ENCODE measurements at regions not wholly inside any gene's neighbourhood (a gene's known extent, or its start where the extent isn't known, plus 50 kb on each side); places are given as distances from the start of the nearest gene placed in this dataset.
"Not testable (repeated sequence)": the region's sequence is repeated elsewhere in the genome, so short reads cannot be mapped to it uniquely, and the experiment has no call there.

GRCh38 chr2:147603447-147603846, 241.4 kb upstream of the ACVR2A start:
- DNase-seq, result no peak

DNA sequence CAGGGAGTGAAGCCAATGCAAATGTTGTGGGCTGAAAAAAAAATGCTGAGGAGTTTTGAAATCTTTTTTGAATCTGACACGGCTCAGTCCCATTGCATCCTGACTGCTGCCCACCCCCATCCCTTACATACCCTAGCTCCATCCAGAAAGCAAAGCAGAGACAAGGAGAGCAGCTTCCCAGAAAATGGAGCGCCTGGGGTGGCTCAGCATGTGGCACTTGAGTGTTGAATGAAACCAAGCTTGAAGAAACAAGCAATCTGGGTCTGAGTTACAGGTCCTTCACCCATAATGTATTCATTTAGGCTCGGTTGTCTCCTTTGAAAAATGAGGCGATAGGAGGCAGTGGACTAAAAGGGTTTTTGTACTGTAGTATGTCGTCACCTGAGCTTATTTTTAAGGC, 244.2 kb upstream of the ACVR2A start:
- DNase-seq, result no peak

DNA sequence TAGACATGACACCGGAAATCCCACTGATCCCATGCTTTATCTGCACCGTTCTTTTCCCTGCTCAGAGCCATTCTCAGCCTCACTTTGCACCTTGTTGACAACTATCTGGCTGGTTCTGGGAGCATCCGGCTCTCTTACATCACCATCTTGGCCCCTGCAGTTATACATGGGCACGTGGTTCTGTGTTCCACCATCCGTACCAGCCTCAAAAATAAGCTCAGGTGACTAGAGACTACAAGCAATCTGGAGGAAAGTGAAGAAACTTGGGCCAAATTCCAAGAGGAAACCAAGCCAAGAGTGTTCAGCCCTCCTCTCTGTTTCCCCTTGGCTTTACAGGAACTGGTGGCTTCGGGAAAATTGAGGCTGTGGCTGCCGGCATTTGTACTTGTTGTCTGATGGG, 244.6 kb upstream of the ACVR2A start:
- no peak for DNase-seq

GRCh38 chr2:147595200-147595599, 249.6 kb upstream of the ACVR2A start:
- no peak for DNase-seq

- no peak for DNase-seq
Measured at GRCh38 chr2:147594038-147594437, 250.8 kb upstream of the ACVR2A start.

GRCh38 chr2:147592784-147593183, 252.0 kb upstream of the ACVR2A start:
- DNase-seq, result not testable (repeated sequence)

DNA sequence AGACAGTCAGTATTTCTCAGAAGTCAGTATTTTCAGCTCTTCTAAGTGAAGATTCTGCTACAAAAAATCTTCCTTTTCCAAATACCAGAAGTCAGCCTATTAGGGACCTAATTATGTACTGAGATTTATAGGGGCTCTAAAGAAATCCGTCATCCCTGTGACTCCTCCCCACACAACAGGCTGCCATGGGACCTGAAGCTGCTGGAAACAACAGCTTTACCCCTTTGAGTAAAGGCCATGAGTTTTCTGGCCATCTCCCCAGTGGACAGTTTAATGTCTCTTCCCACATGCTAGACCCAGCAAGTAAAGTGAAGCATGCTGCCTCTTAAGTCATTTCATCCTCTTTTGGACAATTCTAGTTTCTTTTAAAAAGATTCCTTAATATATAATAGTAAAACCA, 255.7 kb upstream of the ACVR2A start:
- no peak for DNase-seq

- DNase-seq, result no peak
Measured at GRCh38 chr2:147588191-147588590, 256.6 kb upstream of the ACVR2A start.

DNA sequence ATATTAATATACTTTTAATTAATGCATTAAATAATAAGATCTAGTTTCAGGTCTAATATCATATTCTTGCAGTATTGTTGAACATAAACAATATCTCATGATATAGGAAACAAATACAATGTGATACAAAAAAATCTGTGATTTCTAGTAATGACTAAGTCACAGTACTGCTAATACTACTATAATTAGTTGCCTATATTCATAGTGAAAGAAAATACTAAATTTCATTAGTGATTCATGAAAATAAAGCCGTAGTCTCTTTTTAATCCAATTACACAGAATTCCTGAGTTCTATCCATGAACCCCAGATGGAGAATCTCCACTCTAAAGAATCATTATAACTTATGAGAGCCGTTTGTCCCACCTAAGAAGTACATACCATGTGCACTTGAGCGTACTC, 266.3 kb upstream of the ACVR2A start:
- no peak for DNase-seq

DNA sequence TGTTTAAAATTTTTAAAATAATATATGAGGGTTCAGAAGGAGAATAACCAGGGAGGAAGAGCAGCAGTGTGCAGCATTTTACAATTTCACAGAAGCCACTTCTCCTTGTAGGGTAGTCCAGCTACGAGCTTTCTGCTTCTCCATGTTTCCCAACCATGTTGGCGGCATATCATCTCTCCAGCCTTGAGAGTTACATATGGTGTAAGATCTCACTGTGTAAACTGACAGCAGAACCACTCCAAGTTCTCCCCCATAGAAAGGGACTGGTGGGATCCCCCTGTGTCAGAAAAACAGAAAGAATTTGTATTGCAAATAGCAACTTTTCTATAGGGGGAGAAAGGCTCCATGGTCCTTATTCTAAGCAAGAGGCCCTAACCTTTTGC, 266.8 kb upstream of the ACVR2A start:
- no peak for DNase-seq

GRCh38 chr2:147577323-147577997, 267.4 kb upstream of the ACVR2A start:
- no peak for DNase-seq

- DNase-seq, result no peak
Measured at GRCh38 chr2:147575106-147575505, 269.7 kb upstream of the ACVR2A start.

GRCh38 chr2:147572622-147573021, 272.2 kb upstream of the ACVR2A start:
- no peak for DNase-seq

DNA sequence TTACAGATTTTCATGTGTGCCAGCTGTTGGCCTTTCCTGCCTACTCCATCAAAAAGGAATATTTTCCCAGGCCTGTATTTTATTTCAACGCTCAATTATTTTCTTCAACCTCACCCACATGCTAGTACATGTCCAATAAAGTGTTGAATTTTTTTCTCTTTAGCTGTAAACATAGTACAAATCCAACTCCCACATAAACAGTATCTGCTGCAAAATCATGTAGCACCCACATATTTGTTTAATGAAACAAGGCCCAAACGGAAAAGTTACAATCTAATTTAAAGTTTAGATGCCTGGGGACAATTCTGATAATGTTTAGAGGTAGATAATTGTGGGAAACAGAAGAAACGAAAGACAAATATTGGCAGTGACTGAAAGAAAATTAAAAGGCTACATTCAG, 275.4 kb upstream of the ACVR2A start:
- DNase-seq, result no peak

DNA sequence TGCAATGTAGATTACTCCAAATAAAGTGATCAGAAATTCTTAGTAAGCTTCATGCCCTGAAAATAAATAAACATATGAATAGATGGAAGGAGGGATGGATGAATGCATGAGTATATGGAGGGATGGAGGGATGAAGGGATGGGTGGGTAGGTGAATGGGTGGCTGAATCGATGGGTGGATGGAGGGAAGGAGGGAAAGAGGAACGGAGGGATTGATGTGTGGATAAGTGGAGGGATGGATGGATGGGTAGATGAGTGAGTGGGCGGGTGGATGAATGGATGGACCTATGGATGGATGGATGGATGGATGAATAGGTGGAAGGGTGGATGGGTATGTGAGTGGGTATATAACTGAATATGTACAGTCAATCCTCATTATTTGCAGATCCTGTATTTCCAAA, 276.7 kb upstream of the ACVR2A start:
- no peak for DNase-seq

- no peak for DNase-seq
Measured at GRCh38 chr2:147567136-147567535, 277.7 kb upstream of the ACVR2A start.

DNA sequence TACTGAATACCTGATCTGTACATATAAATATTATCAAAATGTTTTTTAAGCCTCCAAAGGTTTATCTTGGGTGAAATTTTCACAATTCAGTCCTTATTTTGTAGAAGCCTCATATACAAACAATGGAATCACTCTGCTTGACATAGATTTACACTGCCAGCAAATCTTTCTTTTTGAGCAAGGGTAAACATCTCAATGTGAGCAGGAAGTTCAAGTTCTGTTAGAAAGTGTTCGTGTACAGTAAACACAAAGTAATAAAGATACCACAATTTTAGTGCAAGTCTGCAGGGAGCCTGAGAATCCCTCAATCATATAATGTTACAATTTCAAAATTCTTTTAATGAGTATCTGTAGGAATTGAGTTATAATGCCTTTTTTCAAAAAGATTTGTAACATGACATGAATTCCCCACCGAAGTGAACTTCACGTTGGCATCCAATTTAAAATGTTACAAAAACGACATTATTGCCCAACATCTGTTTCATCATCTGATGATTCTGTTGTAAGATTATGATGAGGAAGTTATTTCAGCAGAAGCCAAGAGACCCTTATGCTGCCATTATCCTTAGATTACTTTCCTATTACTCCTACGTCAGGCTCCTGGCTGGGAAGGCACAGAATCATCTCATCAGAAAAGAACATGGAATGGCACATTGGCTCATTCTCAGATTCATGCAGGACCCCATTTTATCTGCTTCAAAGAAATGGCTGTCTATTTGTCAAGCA, 283.9 kb upstream of the ACVR2A start:
- no peak for DNase-seq

- DNase-seq, result no peak
Measured at GRCh38 chr2:147559070-147559725, 285.6 kb upstream of the ACVR2A start.

DNA sequence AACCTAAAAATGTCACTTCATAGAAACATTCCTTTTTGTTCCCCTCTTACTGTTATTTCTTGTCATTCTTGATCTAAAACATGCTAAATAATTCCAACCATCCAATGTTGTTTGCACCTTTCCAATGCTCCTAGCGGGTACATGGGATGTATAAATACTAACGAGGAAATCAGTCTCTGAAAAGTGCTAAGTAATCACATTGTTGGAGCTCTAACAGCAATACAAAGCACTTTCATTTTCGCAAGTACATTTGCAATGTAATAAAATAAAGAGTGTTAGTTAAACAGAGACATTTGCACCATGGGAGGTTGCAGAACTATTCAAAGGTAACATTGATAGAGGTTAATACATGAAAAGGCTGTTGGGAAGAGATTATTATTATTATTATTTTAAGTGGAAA, 286.2 kb upstream of the ACVR2A start:
- no peak for DNase-seq

DNA sequence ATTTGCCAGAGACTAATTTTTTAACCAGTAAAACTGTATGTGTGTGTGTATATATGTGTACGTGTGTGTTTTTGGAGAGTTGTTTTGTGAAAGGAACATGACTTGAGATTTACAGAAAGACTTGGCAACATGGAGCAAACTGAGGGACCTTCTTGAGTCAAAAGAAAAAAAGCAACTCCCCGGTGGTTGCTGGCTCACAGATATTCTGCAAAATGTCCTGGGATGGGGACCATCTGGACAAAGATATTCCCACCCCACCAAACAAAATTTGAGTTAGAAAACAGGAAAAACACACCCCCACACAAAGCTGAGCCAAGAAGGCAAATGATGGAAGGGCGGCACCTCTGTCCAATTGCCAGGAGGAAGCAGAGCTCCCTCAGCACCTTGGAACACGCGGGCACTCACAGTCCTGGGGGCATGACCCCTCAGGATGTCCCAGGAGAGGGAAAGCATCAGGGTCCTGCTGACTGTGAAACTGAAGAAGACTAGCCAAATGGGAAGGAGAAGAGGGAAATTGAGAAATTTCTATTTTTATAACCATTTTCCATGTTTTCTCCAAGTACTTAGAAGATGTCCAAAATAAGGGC, 290.2 kb upstream of the ACVR2A start:
- no peak for DNase-seq

GRCh38 chr2:147553775-147554271, 291.0 kb upstream of the ACVR2A start:
- DNase-seq, result no peak

GRCh38 chr2:147550995-147551731, 293.7 kb upstream of the ACVR2A start:
- DNase-seq, result no peak

DNA sequence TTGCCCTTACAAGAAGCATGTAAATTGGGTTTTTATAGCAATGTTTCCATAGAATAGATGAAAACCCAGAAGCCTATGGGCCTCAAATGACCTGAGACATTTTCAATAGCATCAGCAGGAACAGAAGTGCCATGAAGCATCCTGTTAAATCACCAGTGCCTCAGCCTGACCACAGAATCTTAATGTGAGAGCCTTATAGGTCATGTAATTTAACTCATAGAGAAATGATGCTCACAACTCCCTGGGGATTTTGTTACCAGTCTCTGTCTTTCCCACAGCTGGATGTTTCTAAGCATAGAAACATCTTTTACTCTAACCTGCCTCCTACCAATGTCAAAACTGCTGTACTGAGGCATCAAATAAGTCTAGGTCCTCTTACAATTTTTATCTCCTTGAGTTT, 295.8 kb upstream of the ACVR2A start:
- DNase-seq, result no peak
